NB4 (cell line): ENCODE measurements at regions not wholly inside any gene's neighbourhood (a gene's known extent, or its start where the extent isn't known, plus 50 kb on each side); places are given as distances from the start of the nearest gene placed in this dataset.
"Not testable (repeated sequence)": the region's sequence is repeated elsewhere in the genome, so short reads cannot be mapped to it uniquely, and the experiment has no call there.

Experiments
- MAX ChIP-seq: IDR thresholded peaks from 2 replicates; pipeline ENCODE4 v1.6.1; 2011; ENCODE audit warnings: low read depth, low read length
- MYC ChIP-seq: IDR thresholded peaks from 2 replicates; pipeline ENCODE4 v1.6.1; 2011; ENCODE audit warnings: low read depth, low read length
- TF ChIP-seq, protein P1 (sequence below): IDR thresholded peaks from one replicate; pipeline ENCODE4 v1.5.1; 2012; ENCODE audit warnings: low read depth, low read length

- TF ChIP-seq, protein P1, sequence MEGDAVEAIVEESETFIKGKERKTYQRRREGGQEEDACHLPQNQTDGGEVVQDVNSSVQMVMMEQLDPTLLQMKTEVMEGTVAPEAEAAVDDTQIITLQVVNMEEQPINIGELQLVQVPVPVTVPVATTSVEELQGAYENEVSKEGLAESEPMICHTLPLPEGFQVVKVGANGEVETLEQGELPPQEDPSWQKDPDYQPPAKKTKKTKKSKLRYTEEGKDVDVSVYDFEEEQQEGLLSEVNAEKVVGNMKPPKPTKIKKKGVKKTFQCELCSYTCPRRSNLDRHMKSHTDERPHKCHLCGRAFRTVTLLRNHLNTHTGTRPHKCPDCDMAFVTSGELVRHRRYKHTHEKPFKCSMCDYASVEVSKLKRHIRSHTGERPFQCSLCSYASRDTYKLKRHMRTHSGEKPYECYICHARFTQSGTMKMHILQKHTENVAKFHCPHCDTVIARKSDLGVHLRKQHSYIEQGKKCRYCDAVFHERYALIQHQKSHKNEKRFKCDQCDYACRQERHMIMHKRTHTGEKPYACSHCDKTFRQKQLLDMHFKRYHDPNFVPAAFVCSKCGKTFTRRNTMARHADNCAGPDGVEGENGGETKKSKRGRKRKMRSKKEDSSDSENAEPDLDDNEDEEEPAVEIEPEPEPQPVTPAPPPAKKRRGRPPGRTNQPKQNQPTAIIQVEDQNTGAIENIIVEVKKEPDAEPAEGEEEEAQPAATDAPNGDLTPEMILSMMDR: not testable (repeated sequence)
- TF ChIP-seq MYC, MAX: not testable (repeated sequence)
Measured at GRCh38 chrX:817147-817546, 186.6 kb downstream of the SHOX start.
